ENCODE measurements at regions not wholly inside any gene's neighbourhood (a gene's known extent, or its start where the extent isn't known, plus 50 kb on each side); places are given as distances from the start of the nearest gene placed in this dataset.
"Not testable (repeated sequence)": the region's sequence is repeated elsewhere in the genome, so short reads cannot be mapped to it uniquely, and the experiment has no call there.

DNA sequence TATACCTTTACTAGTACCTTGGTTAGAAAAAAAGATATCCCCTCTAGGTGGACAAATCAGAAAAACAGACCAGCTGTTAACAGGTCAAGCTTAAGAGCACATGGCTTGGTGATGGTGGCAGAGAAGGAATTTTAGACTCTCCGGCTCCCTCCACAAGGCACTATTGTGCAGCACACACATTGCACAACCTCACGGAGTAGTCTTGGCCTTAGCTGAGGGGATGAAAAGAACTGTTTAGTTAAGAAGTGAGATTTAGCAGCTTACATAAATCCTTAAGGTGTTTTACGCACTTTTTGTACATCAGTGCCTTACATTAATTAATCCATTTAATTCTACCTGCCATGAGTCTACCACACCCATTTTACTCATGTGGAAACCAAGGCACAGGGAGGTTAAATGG lies 71.2 kb upstream of the BDP1 start:
- not testable (repeated sequence) for TF ChIP-seq EZH2 (IDR thresholded peaks at IDR 0.05; ENCODE audit: borderline replicate concordance, low read depth, low read length, severe bottlenecking); POLR2A (IDR thresholded peaks at IDR 0.05; ENCODE audit: low read depth, low read length); MYC (IDR thresholded peaks at IDR 0.05; ENCODE audit: low read depth, low read length)
- TF ChIP-seq, protein P1, sequence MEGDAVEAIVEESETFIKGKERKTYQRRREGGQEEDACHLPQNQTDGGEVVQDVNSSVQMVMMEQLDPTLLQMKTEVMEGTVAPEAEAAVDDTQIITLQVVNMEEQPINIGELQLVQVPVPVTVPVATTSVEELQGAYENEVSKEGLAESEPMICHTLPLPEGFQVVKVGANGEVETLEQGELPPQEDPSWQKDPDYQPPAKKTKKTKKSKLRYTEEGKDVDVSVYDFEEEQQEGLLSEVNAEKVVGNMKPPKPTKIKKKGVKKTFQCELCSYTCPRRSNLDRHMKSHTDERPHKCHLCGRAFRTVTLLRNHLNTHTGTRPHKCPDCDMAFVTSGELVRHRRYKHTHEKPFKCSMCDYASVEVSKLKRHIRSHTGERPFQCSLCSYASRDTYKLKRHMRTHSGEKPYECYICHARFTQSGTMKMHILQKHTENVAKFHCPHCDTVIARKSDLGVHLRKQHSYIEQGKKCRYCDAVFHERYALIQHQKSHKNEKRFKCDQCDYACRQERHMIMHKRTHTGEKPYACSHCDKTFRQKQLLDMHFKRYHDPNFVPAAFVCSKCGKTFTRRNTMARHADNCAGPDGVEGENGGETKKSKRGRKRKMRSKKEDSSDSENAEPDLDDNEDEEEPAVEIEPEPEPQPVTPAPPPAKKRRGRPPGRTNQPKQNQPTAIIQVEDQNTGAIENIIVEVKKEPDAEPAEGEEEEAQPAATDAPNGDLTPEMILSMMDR (IDR thresholded peaks at IDR 0.05; ENCODE audit: extremely low read depth in 1 of 2, insufficient read depth in 1 of 2, low read depth in 1 of 2, low read length in 2 of 2): not testable (repeated sequence)
